ENCODE measurements at regions not wholly inside any gene's neighbourhood (a gene's known extent, or its start where the extent isn't known, plus 50 kb on each side); places are given as distances from the start of the nearest gene placed in this dataset.
"Not testable (repeated sequence)": the region's sequence is repeated elsewhere in the genome, so short reads cannot be mapped to it uniquely, and the experiment has no call there.

GRCh38 chr2:67755156-67755882, 307.5 kb downstream of the C1D start:
- no peak for DNase-seq (ENCODE audit: low read depth in 4 of 4, low spot score in 2 of 4)

- DNase-seq (ENCODE audit: low read depth in 4 of 4, low spot score in 2 of 4): no peak
Measured at GRCh38 chr2:67760995-67761394, 301.8 kb downstream of the C1D start.

- DNase-seq (ENCODE audit: low read depth in 4 of 4, low spot score in 2 of 4): no peak
Measured at GRCh38 chr2:67771380-67771779, 291.4 kb downstream of the C1D start.

- peak in 3 of 4 donors; percentile 48 to 63 (median 51) for DNase-seq (ENCODE audit: low read depth in 4 of 4, low spot score in 2 of 4)
Measured at GRCh38 chr2:67772216-67773170, 290.3 kb downstream of the C1D start.

GRCh38 chr2:67773851-67774250, 289.0 kb downstream of the C1D start:
- no peak for DNase-seq (ENCODE audit: low read depth in 4 of 4, low spot score in 2 of 4)

GRCh38 chr2:67776276-67776675, 286.5 kb downstream of the C1D start:
- no peak for DNase-seq (ENCODE audit: low read depth in 4 of 4, low spot score in 2 of 4)

- no peak for DNase-seq (ENCODE audit: low read depth in 4 of 4, low spot score in 2 of 4)
Measured at GRCh38 chr2:67777010-67777409, 285.8 kb downstream of the C1D start.

- no peak for DNase-seq (ENCODE audit: low read depth in 4 of 4, low spot score in 2 of 4)
Measured at GRCh38 chr2:67777836-67778429, 284.9 kb downstream of the C1D start.

- DNase-seq (ENCODE audit: low read depth in 4 of 4, low spot score in 2 of 4): not testable (repeated sequence)
Measured at GRCh38 chr2:67780841-67781240, 282.0 kb downstream of the C1D start.

- DNase-seq (ENCODE audit: low read depth in 4 of 4, low spot score in 2 of 4): no peak
Measured at GRCh38 chr2:67782443-67782842, 280.4 kb downstream of the C1D start.

GRCh38 chr2:67783026-67783425, 279.8 kb downstream of the C1D start:
- DNase-seq (ENCODE audit: low read depth in 4 of 4, low spot score in 2 of 4): no peak

GRCh38 chr2:67790622-67791021, 272.2 kb downstream of the C1D start:
- no peak for DNase-seq (ENCODE audit: low read depth in 4 of 4, low spot score in 2 of 4)

- DNase-seq (ENCODE audit: low read depth in 4 of 4, low spot score in 2 of 4): no peak
Measured at GRCh38 chr2:67792191-67792590, 270.6 kb downstream of the C1D start.

- DNase-seq (ENCODE audit: low read depth in 4 of 4, low spot score in 2 of 4): no peak
Measured at GRCh38 chr2:67792681-67793091, 270.1 kb downstream of the C1D start.

GRCh38 chr2:67797801-67798540, 264.8 kb downstream of the C1D start:
- DNase-seq (ENCODE audit: low read depth in 4 of 4, low spot score in 2 of 4): no peak

GRCh38 chr2:67798541-67799160, 264.2 kb downstream of the C1D start:
- DNase-seq (ENCODE audit: low read depth in 4 of 4, low spot score in 2 of 4): no peak

GRCh38 chr2:67799886-67800285, 262.9 kb downstream of the C1D start:
- DNase-seq (ENCODE audit: low read depth in 4 of 4, low spot score in 2 of 4): no peak

GRCh38 chr2:67802291-67802690, 260.5 kb downstream of the C1D start:
- DNase-seq (ENCODE audit: low read depth in 4 of 4, low spot score in 2 of 4): no peak

GRCh38 chr2:67802824-67803223, 260.0 kb downstream of the C1D start:
- DNase-seq (ENCODE audit: low read depth in 4 of 4, low spot score in 2 of 4): no peak

GRCh38 chr2:67806816-67807215, 256.0 kb downstream of the C1D start:
- DNase-seq (ENCODE audit: low read depth in 4 of 4, low spot score in 2 of 4): no peak
